Panc1 (cell line): ENCODE measurements at regions not wholly inside any gene's neighbourhood (a gene's known extent, or its start where the extent isn't known, plus 50 kb on each side); places are given as distances from the start of the nearest gene placed in this dataset.

Experiments
- POLR2AphosphoS5 ChIP-seq: IDR thresholded peaks from 2 replicates; pipeline ENCODE4 v1.6.1; 2012; ENCODE audit warnings: mild to moderate bottlenecking, low read depth, low read length, moderate library complexity
- TF ChIP-seq, protein P1 (sequence below): fragments of 450-650 bp; IDR thresholded peaks from 2 replicates; pipeline ENCODE4 v1.5.1; 2017; ENCODE audit warnings: mild to moderate bottlenecking

DNA sequence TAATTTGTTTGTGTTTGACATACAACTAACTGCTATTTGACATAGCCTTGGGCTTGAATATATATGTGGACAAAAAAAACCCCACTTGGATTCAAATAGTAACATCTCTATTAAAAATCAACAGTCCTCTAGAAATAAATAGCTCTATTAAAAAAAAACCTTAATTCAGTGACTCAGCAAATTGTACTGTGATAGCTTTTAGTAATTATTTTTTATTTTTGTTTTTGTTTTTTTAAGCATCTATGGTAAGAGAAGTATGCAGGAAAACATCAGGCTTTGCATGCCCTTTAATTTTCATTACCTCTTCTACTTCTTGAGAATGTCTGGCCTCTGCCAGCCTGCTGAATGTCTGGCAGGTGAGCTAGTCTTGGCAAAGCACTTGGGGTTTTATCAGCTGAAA lies 300.7 kb downstream of the NPR3 start:
- no peak for TF ChIP-seq POLR2AphosphoS5
- TF ChIP-seq, protein P1, sequence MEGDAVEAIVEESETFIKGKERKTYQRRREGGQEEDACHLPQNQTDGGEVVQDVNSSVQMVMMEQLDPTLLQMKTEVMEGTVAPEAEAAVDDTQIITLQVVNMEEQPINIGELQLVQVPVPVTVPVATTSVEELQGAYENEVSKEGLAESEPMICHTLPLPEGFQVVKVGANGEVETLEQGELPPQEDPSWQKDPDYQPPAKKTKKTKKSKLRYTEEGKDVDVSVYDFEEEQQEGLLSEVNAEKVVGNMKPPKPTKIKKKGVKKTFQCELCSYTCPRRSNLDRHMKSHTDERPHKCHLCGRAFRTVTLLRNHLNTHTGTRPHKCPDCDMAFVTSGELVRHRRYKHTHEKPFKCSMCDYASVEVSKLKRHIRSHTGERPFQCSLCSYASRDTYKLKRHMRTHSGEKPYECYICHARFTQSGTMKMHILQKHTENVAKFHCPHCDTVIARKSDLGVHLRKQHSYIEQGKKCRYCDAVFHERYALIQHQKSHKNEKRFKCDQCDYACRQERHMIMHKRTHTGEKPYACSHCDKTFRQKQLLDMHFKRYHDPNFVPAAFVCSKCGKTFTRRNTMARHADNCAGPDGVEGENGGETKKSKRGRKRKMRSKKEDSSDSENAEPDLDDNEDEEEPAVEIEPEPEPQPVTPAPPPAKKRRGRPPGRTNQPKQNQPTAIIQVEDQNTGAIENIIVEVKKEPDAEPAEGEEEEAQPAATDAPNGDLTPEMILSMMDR: no peak
